Mesenchymal stem cell (in vitro differentiated cells and primary cell): ENCODE measurements at regions not wholly inside any gene's neighbourhood (a gene's known extent, or its start where the extent isn't known, plus 50 kb on each side); places are given as distances from the start of the nearest gene placed in this dataset.

Source experiments
- DNase-seq: peaks from one replicate; pipeline ENCODE4 v3.0.0-alpha.2; 2013
- H2AFZ ChIP-seq: one replicate; pipeline ENCODE4 v1.6.1; 2013; ENCODE audit warnings: low read depth, mild to moderate bottlenecking, control low read depth, inconsistent platforms, low read length, moderate library complexity
- H2AK5ac ChIP-seq: 2 replicates; pipeline ENCODE4 v1.6.1; 2013; ENCODE audit warnings: low read length, moderate library complexity, mild to moderate bottlenecking, inconsistent platforms; ENCODE audit not compliant: severe bottlenecking
- H2BK120ac ChIP-seq: one replicate; pipeline ENCODE4 v1.6.1; 2013; ENCODE audit warnings: low read depth, mild to moderate bottlenecking, inconsistent platforms, low read length, moderate library complexity
- H2BK12ac ChIP-seq, 2 experiments: one replicate each; pipeline ENCODE4 v1.6.1; 2013; ENCODE audit warnings: inconsistent platforms in 2 of 2, low read length in 2 of 2, mild to moderate bottlenecking in 2 of 2, moderate library complexity in 2 of 2, control low read depth in 1 of 2
- H2BK15ac ChIP-seq: one replicate; pipeline ENCODE4 v1.6.1; 2013; ENCODE audit warnings: mild to moderate bottlenecking, low read depth, inconsistent platforms; ENCODE audit not compliant: poor library complexity, severe bottlenecking
- H2BK5ac ChIP-seq: 2 replicates; pipeline ENCODE4 v1.6.1; 2013; ENCODE audit warnings: low read depth, mild to moderate bottlenecking, low read length, control low read depth, inconsistent platforms; ENCODE audit not compliant: poor library complexity, severe bottlenecking
- H3K14ac ChIP-seq, 2 experiments: one replicate each; pipeline ENCODE4 v1.6.1; 2013; ENCODE audit warnings: inconsistent platforms in 2 of 2, low read length in 2 of 2, control low read depth in 1 of 2, mild to moderate bottlenecking in 1 of 2, moderate library complexity in 1 of 2
- H3K18ac ChIP-seq, 2 experiments: one replicate each; pipeline ENCODE4 v1.6.1; 2013; ENCODE audit warnings: inconsistent platforms in 2 of 2, low read length in 2 of 2, control low read depth in 1 of 2, low read depth in 1 of 2, mild to moderate bottlenecking in 1 of 2
- H3K23ac ChIP-seq, 2 experiments: one replicate each; pipeline ENCODE4 v1.6.1; 2013; ENCODE audit warnings: inconsistent platforms in 2 of 2, low read length in 2 of 2, mild to moderate bottlenecking in 2 of 2, moderate library complexity in 2 of 2, control low read depth in 1 of 2
- H3K27ac ChIP-seq: 2 replicates; pipeline ENCODE4 v1.5.1; 2013; ENCODE audit warnings: mild to moderate bottlenecking, moderate library complexity, low read length, control low read depth, inconsistent platforms; ENCODE audit not compliant: poor library complexity, severe bottlenecking
- H3K27me3 ChIP-seq, 2 experiments: 2 replicates each; pipeline versions ENCODE4 v1.6.1 to v1.7.0; 2013; ENCODE audit warnings: low read length in 2 of 2, mild to moderate bottlenecking in 2 of 2, moderate library complexity in 2 of 2, control low read depth in 1 of 2, inconsistent platforms in 1 of 2; ENCODE audit not compliant: control insufficient read depth in 1 of 2, insufficient read depth in 1 of 2
- H3K36me3 ChIP-seq, 2 experiments: 2 replicates each; pipeline versions ENCODE4 v1.6.1 to v1.7.0; 2013; ENCODE audit warnings: low read length in 2 of 2, control low read depth in 1 of 2, inconsistent platforms in 1 of 2, low read depth in 1 of 2, mild to moderate bottlenecking in 1 of 2; ENCODE audit not compliant: insufficient read depth in 2 of 2, control insufficient read depth in 1 of 2
- H3K4ac ChIP-seq, 2 experiments: one replicate each; pipeline ENCODE4 v1.6.1; 2013; ENCODE audit warnings: inconsistent platforms in 2 of 2, low read length in 2 of 2, mild to moderate bottlenecking in 2 of 2, moderate library complexity in 2 of 2, control low read depth in 1 of 2, low read depth in 1 of 2
- H3K4me1 ChIP-seq: 2 replicates; pipeline ENCODE4 v1.6.1; 2013; ENCODE audit warnings: low read depth, low read length, control low read depth; ENCODE audit not compliant: control insufficient read depth, insufficient read depth
- H3K4me2 ChIP-seq: 2 replicates; pipeline ENCODE4 v1.6.1; 2013; ENCODE audit warnings: low read length, mild to moderate bottlenecking, inconsistent platforms; ENCODE audit not compliant: poor library complexity, severe bottlenecking
- H3K4me3 ChIP-seq, 2 experiments: 2 replicates each; pipeline versions ENCODE4 v1.5.1 to v1.7.0; 2013; ENCODE audit warnings: low read length in 2 of 2, mild to moderate bottlenecking in 2 of 2, control low read depth in 1 of 2, low read depth in 1 of 2; ENCODE audit not compliant: insufficient read depth in 1 of 2
- H3K79me1 ChIP-seq: replicated peaks from 2 replicates; pipeline ENCODE4 v1.6.1; 2013; ENCODE audit warnings: mild to moderate bottlenecking, control low read depth, low read length, inconsistent platforms; ENCODE audit not compliant: poor library complexity, severe bottlenecking
- H3K9ac ChIP-seq: 2 replicates; pipeline ENCODE4 v1.7.0; 2013; ENCODE audit warnings: mild to moderate bottlenecking, low read length, moderate library complexity
- H3K9me3 ChIP-seq: 2 replicates; pipeline ENCODE4 v1.7.0; 2013; ENCODE audit warnings: mild to moderate bottlenecking, low read length; ENCODE audit not compliant: control insufficient read depth
- H4K8ac ChIP-seq: one replicate; pipeline ENCODE4 v1.6.1; 2013; ENCODE audit warnings: inconsistent platforms, mild to moderate bottlenecking, low read length, moderate library complexity
- H4K91ac ChIP-seq: one replicate; pipeline ENCODE4 v1.6.1; 2013; ENCODE audit warnings: mild to moderate bottlenecking, low read length, inconsistent platforms
- WGBS: methylation state at CpG from one replicate; pipeline ENCODE4 v1.1.7; 2013; ENCODE audit warnings: mixed read lengths; 5-methylcytosine and 5-hydroxymethylcytosine counted together

- Histone ChIP-seq H3K4ac (no peak overlapping the region), H2BK5ac (no peak overlapping the region), H3K9me3 (no peaks in the 10 kb centered on the region), H3K23ac (no peak overlapping the region), H3K36me3 (no peaks in the 10 kb centered on the region), H3K4me3 (no peak overlapping the region), H3K9ac (no peak overlapping the region), H3K4me2 (no peak overlapping the region), H2AFZ (no peak overlapping the region), H4K8ac (no peak overlapping the region), H3K79me1 (no peaks in the 10 kb centered on the region), H3K14ac (no peak overlapping the region), H3K18ac (no peak overlapping the region), H2BK120ac (no peak overlapping the region), H4K91ac (no peak overlapping the region), H2BK12ac (no peak overlapping the region), H3K27ac (no peak overlapping the region), H2BK15ac (no peak overlapping the region), H3K27me3 (no peaks in the 10 kb centered on the region), H3K4me1 (no peaks in the 10 kb centered on the region), H2AK5ac (no peak overlapping the region)
- 92% methylated on average over 4 of the region's 4 CpGs for WGBS
- peak; percentile 3 for DNase-seq
Observed at GRCh38 chr4:187865914-187866313, 129.7 kb upstream of the ZFP42 start.

- no peaks in the 10 kb centered on the region for H3K79me1 ChIP-seq
- no peaks in the 10 kb centered on the region for H3K4me1 ChIP-seq
- no peak overlapping the region for H4K8ac ChIP-seq
- H3K23ac ChIP-seq, result no peak overlapping the region
- no peak overlapping the region for H2BK12ac ChIP-seq
- no peak overlapping the region for H3K14ac ChIP-seq
- H2AK5ac ChIP-seq, result no peak overlapping the region
- WGBS, result 43% methylated on average over 2 of the region's 2 CpGs
- no peak overlapping the region for H3K4me2 ChIP-seq
- H3K4ac ChIP-seq, result no peak overlapping the region
- DNase-seq, result no peak
- H2AFZ ChIP-seq, result no peak overlapping the region
- no peak overlapping the region for H2BK15ac ChIP-seq
- H3K9ac ChIP-seq, result no peak overlapping the region
- no peak overlapping the region for H2BK5ac ChIP-seq
- no peak overlapping the region for H3K18ac ChIP-seq
- H3K9me3 ChIP-seq, result peaks cover 17% of the 10 kb centered on the region
- H4K91ac ChIP-seq, result no peak overlapping the region
- no peak overlapping the region for H3K4me3 ChIP-seq
- no peaks in the 10 kb centered on the region for H3K27me3 ChIP-seq
- H3K36me3 ChIP-seq, result no peaks in the 10 kb centered on the region
- H2BK120ac ChIP-seq, result no peak overlapping the region
- no peak overlapping the region for H3K27ac ChIP-seq
Observed at GRCh38 chr4:187883049-187883448, 112.5 kb upstream of the ZFP42 start.

DNA sequence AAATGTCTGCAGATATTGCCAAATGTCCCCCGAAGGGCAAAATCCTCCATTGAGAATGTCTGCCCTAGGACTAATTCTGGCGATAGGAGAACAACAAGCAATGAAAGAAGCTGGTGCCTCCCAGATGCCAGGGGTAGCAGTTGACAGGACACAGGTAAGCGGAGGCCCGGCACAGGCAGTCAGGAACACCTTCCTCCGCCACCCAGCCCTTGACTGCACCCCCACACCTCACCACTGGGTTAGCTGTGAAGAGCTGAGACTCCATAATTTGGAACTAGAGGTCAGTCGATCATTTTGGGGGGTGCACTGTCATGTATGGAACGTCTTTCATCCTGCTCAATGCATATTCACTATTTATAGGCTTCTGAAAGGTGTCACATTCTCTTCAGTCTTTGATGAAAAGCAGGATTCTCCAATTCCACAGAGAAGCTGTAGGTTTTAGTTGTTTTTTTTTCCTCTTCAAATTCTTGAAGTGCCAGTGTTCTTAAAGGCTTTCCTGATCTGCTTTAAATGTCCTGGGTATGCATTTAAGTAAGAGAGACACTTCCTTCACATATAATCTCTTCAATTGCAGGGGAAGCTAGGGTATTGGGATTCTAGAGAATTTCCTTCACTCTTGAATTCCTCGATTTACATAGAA lies 111.6 kb upstream of the ZFP42 start:
- H3K9me3 ChIP-seq, result peaks cover 17% of the 10 kb centered on the region
- 88% methylated on average over 4 of the region's 8 CpGs for WGBS
- H2AK5ac ChIP-seq, result no peak overlapping the region
- H3K36me3 ChIP-seq, result no peaks in the 10 kb centered on the region
- H3K27me3 ChIP-seq, result no peaks in the 10 kb centered on the region
- no peak overlapping the region for H3K27ac ChIP-seq
- H3K23ac ChIP-seq, result no peak overlapping the region
- no peak overlapping the region for H3K4ac ChIP-seq
- no peak overlapping the region for H3K18ac ChIP-seq
- no peak overlapping the region for H2BK15ac ChIP-seq
- no peak overlapping the region for H2AFZ ChIP-seq
- H2BK120ac ChIP-seq, result no peak overlapping the region
- H3K9ac ChIP-seq, result no peak overlapping the region
- H4K91ac ChIP-seq, result no peak overlapping the region
- H2BK5ac ChIP-seq, result no peak overlapping the region
- H3K4me1 ChIP-seq, result no peaks in the 10 kb centered on the region
- H2BK12ac ChIP-seq, result no peak overlapping the region
- no peak overlapping the region for H4K8ac ChIP-seq
- no peak overlapping the region for H3K4me2 ChIP-seq
- no peaks in the 10 kb centered on the region for H3K79me1 ChIP-seq
- no peak overlapping the region for H3K14ac ChIP-seq
- H3K4me3 ChIP-seq, result no peak overlapping the region
- no peak for DNase-seq

GRCh38 chr4:187887906-187888305 lies 107.7 kb upstream of the ZFP42 start:
- Histone ChIP-seq H2AK5ac (no peak overlapping the region), H2BK5ac (no peak overlapping the region), H3K4me1 (no peaks in the 10 kb centered on the region), H3K79me1 (no peaks in the 10 kb centered on the region), H2BK120ac (no peak overlapping the region), H3K27ac (no peak overlapping the region), H3K14ac (no peak overlapping the region), H4K91ac (no peak overlapping the region), H4K8ac (no peak overlapping the region), H3K4me2 (no peak overlapping the region), H3K4me3 (no peak overlapping the region), H2BK12ac (no peak overlapping the region), H3K4ac (no peak overlapping the region), H2AFZ (no peak overlapping the region), H3K23ac (no peak overlapping the region), H3K36me3 (no peaks in the 10 kb centered on the region), H3K18ac (no peak overlapping the region), H3K27me3 (no peaks in the 10 kb centered on the region), H2BK15ac (no peak overlapping the region), H3K9ac (no peak overlapping the region), H3K9me3 (peaks cover 9% of the 10 kb centered on the region)
- WGBS, result 24% methylated on average over 1 of the region's 2 CpGs
- DNase-seq, result no peak
